Choroid plexus epithelial cell (primary cell): ENCODE measurements at regions not wholly inside any gene's neighbourhood (a gene's known extent, or its start where the extent isn't known, plus 50 kb on each side); places are given as distances from the start of the nearest gene placed in this dataset.

Source experiments
- DNase-seq: peaks from one replicate; pipeline ENCODE4 v3.0.0-alpha.2; 2010; ENCODE audit warnings: low read depth
- H3K4me3 ChIP-seq: 2 replicates; pipeline ENCODE4 v1.5.1; 2011; ENCODE audit warnings: low read depth, mild to moderate bottlenecking, control low read depth, low read length, moderate library complexity
- CTCF ChIP-seq: conservative IDR thresholded peaks from 2 replicates; pipeline ENCODE4 v1.5.1; 2011; ENCODE audit warnings: low read depth, mild to moderate bottlenecking, control low read depth, inconsistent platforms, low read length, moderate library complexity

- no peak overlapping the region for H3K4me3 ChIP-seq
- TF ChIP-seq CTCF: no peak
- peak; percentile 1 for DNase-seq
Measured at GRCh38 chr13:82224806-82225205, 1657.5 kb downstream of the SLITRK1 start.

GRCh38 chr13:82221621-82222020, 1660.7 kb downstream of the SLITRK1 start:
- no peak for DNase-seq
- TF ChIP-seq CTCF: no peak
- H3K4me3 ChIP-seq: no peak overlapping the region

- DNase-seq: no peak
- H3K4me3 ChIP-seq: no peak overlapping the region
- no peak for TF ChIP-seq CTCF
Measured at GRCh38 chr13:82220641-82221040, 1661.6 kb downstream of the SLITRK1 start.

DNA sequence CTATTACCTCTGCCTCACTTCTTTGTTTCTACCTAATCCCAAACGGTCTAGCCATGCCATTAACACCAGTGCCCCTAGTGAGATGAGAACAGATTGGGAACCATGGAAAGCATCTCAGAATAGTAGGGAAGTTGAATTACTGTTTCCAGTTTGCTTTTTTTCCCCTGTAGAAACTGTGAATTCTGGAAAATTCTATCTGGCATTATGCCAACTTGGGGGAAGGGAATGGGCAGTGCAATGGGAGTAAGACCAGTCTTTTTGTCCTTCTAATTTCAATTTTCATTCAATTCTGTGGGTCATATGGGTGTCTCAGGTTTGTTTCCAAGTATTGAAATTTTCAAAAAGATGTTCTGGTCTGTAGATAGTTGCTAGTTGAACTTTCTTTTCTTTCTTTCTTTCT, 1666.1 kb downstream of the SLITRK1 start:
- no peak for TF ChIP-seq CTCF
- no peak overlapping the region for H3K4me3 ChIP-seq

DNA sequence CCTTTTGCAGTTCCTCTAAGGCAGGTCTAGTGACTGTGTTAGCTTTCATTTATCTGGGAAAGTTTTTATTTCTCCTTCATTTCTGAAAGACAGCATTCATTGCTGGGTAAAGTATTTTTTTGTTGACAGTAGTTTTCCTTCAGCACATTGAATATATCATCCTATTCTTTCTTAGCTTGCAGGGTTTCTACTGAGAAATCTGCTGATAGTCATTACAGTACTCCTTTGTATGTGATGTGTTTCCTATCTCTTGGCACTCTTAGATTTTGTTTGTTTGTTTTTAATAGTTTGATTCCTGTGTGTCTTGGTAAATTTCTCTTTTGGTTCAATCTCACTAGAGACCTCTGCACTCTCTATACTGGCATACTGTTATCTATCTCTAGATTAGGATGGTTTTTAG, 1667.9 kb downstream of the SLITRK1 start:
- no peak for DNase-seq
- no peak overlapping the region for H3K4me3 ChIP-seq
- TF ChIP-seq CTCF: no peak

More for the DNA sequence above, 1666.1 kb downstream of the SLITRK1 start:
- no peak for DNase-seq

DNA sequence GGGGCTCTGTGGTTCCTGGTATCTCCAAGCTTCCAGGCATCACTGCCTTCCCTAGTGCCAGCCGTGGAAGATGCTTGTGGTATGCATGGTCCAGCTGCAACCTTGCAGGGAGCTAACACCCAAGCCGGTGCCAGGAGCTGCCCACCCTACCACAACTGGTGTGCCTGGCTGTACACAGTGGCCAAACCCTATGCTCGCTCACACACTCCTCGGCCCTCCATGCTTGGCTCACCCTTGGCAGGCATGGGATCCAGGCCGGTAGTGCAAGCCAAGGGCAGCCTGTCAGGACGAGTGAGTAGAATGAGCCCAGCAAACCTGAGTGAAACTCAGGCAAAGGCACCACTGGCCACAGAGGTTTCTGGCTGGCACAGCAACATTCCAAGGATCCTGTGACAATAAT, 1676.0 kb downstream of the SLITRK1 start:
- no peak overlapping the region for H3K4me3 ChIP-seq
- DNase-seq: no peak
- TF ChIP-seq CTCF: no peak

DNA sequence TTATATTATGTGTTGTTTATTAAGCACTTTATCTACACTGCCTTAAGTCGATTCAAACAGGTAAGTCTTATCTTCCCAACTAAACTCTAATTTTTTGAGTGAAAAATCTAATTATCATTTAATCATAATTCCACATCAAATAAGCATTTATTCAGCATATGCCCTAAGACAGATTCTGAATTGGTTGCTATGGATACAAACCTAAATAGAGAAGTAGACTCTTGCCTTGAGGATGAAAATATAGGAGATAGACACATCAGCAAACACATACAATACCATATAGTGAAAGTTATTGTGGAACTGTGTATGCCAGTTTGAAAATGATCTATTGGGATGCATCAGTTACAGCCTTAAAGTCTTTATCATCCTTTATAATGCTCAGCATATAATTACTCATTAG, 1679.9 kb downstream of the SLITRK1 start:
- no peak for DNase-seq
- TF ChIP-seq CTCF: no peak
- H3K4me3 ChIP-seq: no peak overlapping the region
